Peyer's patch (tissue), 4 donors: ENCODE measurements at regions not wholly inside any gene's neighbourhood (a gene's known extent, or its start where the extent isn't known, plus 50 kb on each side); places are given as distances from the start of the nearest gene placed in this dataset.

Experiments used
- CTCF ChIP-seq, 6 experiments: fragments of 450-650 bp in 4 of 6; fragments of 200-600 bp in 2 of 6; sonication (generic) in 1 of 6; IDR thresholded peaks; one replicate each; pipeline ENCODE4 v1.5.1; 2017 to 2019; ENCODE audit warnings: antibody characterized with exemption in 6 of 6, mild to moderate bottlenecking in 3 of 6, moderate library complexity in 1 of 6
- POLR2A ChIP-seq, 2 donors: fragments of 450-650 bp; IDR thresholded peaks; one replicate each; pipeline ENCODE4 v1.5.1; 2017; ENCODE audit warnings: antibody characterized with exemption in 2 of 2, mild to moderate bottlenecking in 2 of 2, moderate library complexity in 2 of 2

DNA sequence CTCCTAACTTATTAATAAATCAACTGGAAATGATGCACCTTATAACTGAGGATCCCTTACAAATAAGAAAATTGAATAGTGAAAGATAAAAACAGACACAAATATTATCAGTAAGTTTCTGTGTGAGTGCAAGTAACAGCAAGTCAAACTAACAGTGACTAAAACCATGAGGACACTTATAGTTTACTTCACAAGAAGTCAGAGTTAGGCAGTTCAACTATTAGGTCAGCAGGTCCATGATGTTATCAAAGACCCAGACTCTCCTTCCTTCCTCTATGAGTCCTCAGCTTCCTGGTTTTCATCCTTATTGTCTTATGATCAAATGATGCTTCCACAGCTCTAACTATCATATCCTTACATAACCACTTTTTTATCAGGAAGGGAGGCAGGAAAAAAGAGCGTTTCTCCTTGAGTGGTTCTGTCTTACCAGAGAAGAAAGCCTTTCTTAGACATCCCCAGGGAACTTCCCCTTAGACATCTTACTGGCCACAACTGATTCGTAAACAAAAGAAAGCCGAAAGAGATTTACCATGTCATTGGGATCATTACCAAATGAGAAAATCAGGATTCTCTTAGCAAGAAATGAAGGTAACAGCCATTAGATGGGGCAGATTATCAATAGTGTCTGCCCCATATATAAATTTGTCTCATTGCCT is 114.3 kb upstream of the LRFN2 start:
- TF ChIP-seq POLR2A (IDR thresholded peaks at IDR 0.05) (no peak), CTCF (IDR thresholded peaks at IDR 0.05) (no peak)
